ENCODE measurements at regions not wholly inside any gene's neighbourhood (a gene's known extent, or its start where the extent isn't known, plus 50 kb on each side); places are given as distances from the start of the nearest gene placed in this dataset.

GRCh38 chr2:220310451-220310861 is 683.0 kb downstream of the SLC4A3 start:
- TF ChIP-seq CTCF (IDR thresholded peaks at IDR 0.05) (no peak), POLR2AphosphoS5 (IDR thresholded peaks at IDR 0.05; ENCODE audit: insufficient read depth in 1 of 2, low read depth in 1 of 2) (no peak), POLR2A (IDR thresholded peaks at IDR 0.05) (no peak)
- no peak overlapping the region for H3K27ac ChIP-seq
- intact Hi-C loops (cut with DNase I): no loop called here
- H3K4me1 ChIP-seq: peaks cover 3% of the 10 kb centered on the region
- no peaks in the 10 kb centered on the region for H3K27me3 ChIP-seq
- H3K4me3 ChIP-seq: no peak overlapping the region
- no peak for DNase-seq (ENCODE audit: extremely low spot score in 2 of 2)
- H3K9me3 ChIP-seq: no peaks in the 10 kb centered on the region
- H3K36me3 ChIP-seq: no peaks in the 10 kb centered on the region

GRCh38 chr2:220315098-220315823 is 687.8 kb downstream of the SLC4A3 start:
- no peak overlapping the region for H3K4me3 ChIP-seq
- peaks cover 6% of the 10 kb centered on the region for H3K4me1 ChIP-seq
- TF ChIP-seq CTCF (IDR thresholded peaks at IDR 0.05): no peak
- no peak for TF ChIP-seq POLR2A (IDR thresholded peaks at IDR 0.05)
- TF ChIP-seq POLR2AphosphoS5 (IDR thresholded peaks at IDR 0.05; ENCODE audit: insufficient read depth in 1 of 2, low read depth in 1 of 2): no peak
- intact Hi-C loops (cut with DNase I): no loop called here
- no peaks in the 10 kb centered on the region for H3K36me3 ChIP-seq
- H3K27me3 ChIP-seq: no peaks in the 10 kb centered on the region
- no peak overlapping the region for H3K27ac ChIP-seq
- no peaks in the 10 kb centered on the region for H3K9me3 ChIP-seq
- no peak for DNase-seq (ENCODE audit: extremely low spot score in 2 of 2)

- H3K9me3 ChIP-seq: no peaks in the 10 kb centered on the region
- no peak for TF ChIP-seq CTCF (IDR thresholded peaks at IDR 0.05)
- no peak for TF ChIP-seq POLR2AphosphoS5 (IDR thresholded peaks at IDR 0.05; ENCODE audit: insufficient read depth in 1 of 2, low read depth in 1 of 2)
- TF ChIP-seq POLR2A (IDR thresholded peaks at IDR 0.05): no peak
- no peaks in the 10 kb centered on the region for H3K27me3 ChIP-seq
- no peak overlapping the region for H3K27ac ChIP-seq
- H3K4me1 ChIP-seq: peaks cover 6% of the 10 kb centered on the region
- intact Hi-C loops (cut with DNase I): no loop called here
- no peak for DNase-seq (ENCODE audit: extremely low spot score in 2 of 2)
- no peak overlapping the region for H3K4me3 ChIP-seq
- H3K36me3 ChIP-seq: no peaks in the 10 kb centered on the region
These were observed 690.6 kb downstream of the SLC4A3 start for GRCh38 chr2:220318037-220318436.

- no peak for TF ChIP-seq POLR2A (IDR thresholded peaks at IDR 0.05)
- TF ChIP-seq POLR2AphosphoS5 (IDR thresholded peaks at IDR 0.05; ENCODE audit: insufficient read depth in 1 of 2, low read depth in 1 of 2): no peak
- no peak for TF ChIP-seq CTCF (IDR thresholded peaks at IDR 0.05)
- Histone ChIP-seq H3K36me3 (no peaks in the 10 kb centered on the region), H3K27ac (no peak overlapping the region), H3K4me3 (no peak overlapping the region), H3K9me3 (no peaks in the 10 kb centered on the region), H3K27me3 (no peaks in the 10 kb centered on the region), H3K4me1 (peaks cover 6% of the 10 kb centered on the region)
- intact Hi-C loops (cut with DNase I): no loop called here
- DNase-seq (ENCODE audit: extremely low spot score in 2 of 2): no peak
These were observed 691.1 kb downstream of the SLC4A3 start for GRCh38 chr2:220318508-220318907.

GRCh38 chr2:220320326-220320725 is 692.9 kb downstream of the SLC4A3 start:
- Histone ChIP-seq H3K4me3 (no peak overlapping the region), H3K27ac (no peak overlapping the region), H3K4me1 (peaks cover 4% of the 10 kb centered on the region), H3K9me3 (no peaks in the 10 kb centered on the region), H3K36me3 (no peaks in the 10 kb centered on the region), H3K27me3 (no peaks in the 10 kb centered on the region)
- no peak for TF ChIP-seq CTCF (IDR thresholded peaks at IDR 0.05)
- TF ChIP-seq POLR2A (IDR thresholded peaks at IDR 0.05): no peak
- no peak for TF ChIP-seq POLR2AphosphoS5 (IDR thresholded peaks at IDR 0.05; ENCODE audit: insufficient read depth in 1 of 2, low read depth in 1 of 2)
- no peak for DNase-seq (ENCODE audit: extremely low spot score in 2 of 2)
- intact Hi-C loops (cut with DNase I): no loop called here
